ENCODE measurements at regions not wholly inside any gene's neighbourhood (a gene's known extent, or its start where the extent isn't known, plus 50 kb on each side); places are given as distances from the start of the nearest gene placed in this dataset.

- no peak overlapping the region for H3K4me3 ChIP-seq (replicated peaks in 1 of 3; ENCODE audit: low read depth in 2 of 3, low read length in 3 of 3)
- no peak overlapping the region for H3K27ac ChIP-seq (ENCODE audit: low read depth in 1 of 2, low read length in 2 of 2)
- no peak overlapping the region for H3K4me3 Mint-ChIP-seq
- intact Hi-C loops (cut with micrococcal nuclease): no loop called here
- no peaks in the 10 kb centered on the region for H3K4me1 Mint-ChIP-seq
- H3K9me3 ChIP-seq (replicated peaks in 1 of 2; ENCODE audit: control insufficient read depth in 1 of 2, insufficient read depth in 1 of 2, low read length in 2 of 2): no peaks in the 10 kb centered on the region
- DNase-seq: no peak
- 86% methylated on average over 3 of the region's 4 CpGs for WGBS (ENCODE audit: insufficient coverage)
- no peak overlapping the region for H3K27ac Mint-ChIP-seq
- no peak overlapping the region for H3K4me2 ChIP-seq (replicated peaks; ENCODE audit: extremely low read depth, low read length, poor library complexity, severe bottlenecking)
- H3K27me3 ChIP-seq (ENCODE audit: control insufficient read depth in 2 of 2, insufficient read depth in 2 of 2, low read length in 2 of 2): no peaks in the 10 kb centered on the region
- peaks cover 0 to 2% (median 0%) of the 10 kb centered on the region in 7 donors for H3K9me3 Mint-ChIP-seq
- peaks cover 0 to 4% (median 3%) of the 10 kb centered on the region in 3 donors for H3K27me3 Mint-ChIP-seq (ENCODE audit: low read depth in 3 of 3)
- no peak overlapping the region for H3K9ac ChIP-seq (ENCODE audit: insufficient read depth, low read length, poor library complexity, severe bottlenecking)
- no peak for TF ChIP-seq CTCF (IDR thresholded peaks at IDR 0.05)
- H3K36me3 ChIP-seq (replicated peaks in 1 of 2; ENCODE audit: control insufficient read depth in 1 of 2, insufficient read depth in 2 of 2, low read length in 2 of 2): no peaks in the 10 kb centered on the region
- no peaks in the 10 kb centered on the region for H3K4me1 ChIP-seq (ENCODE audit: control insufficient read depth in 1 of 2, insufficient read depth in 2 of 2, low read length in 2 of 2)
- H3K36me3 Mint-ChIP-seq: no peaks in the 10 kb centered on the region
- H2AFZ ChIP-seq (ENCODE audit: insufficient read depth, low read depth, low read length, poor library complexity, severe bottlenecking): no peak overlapping the region
- H4K20me1 ChIP-seq (ENCODE audit: insufficient read depth, low read length): no peaks in the 10 kb centered on the region
- H3K79me2 ChIP-seq (ENCODE audit: insufficient read depth, low read length): no peaks in the 10 kb centered on the region
These were observed 784.1 kb upstream of the TBX3 start for GRCh38 chr12:115468087-115468510.

- Histone ChIP-seq H3K4me1 (ENCODE audit: control insufficient read depth in 1 of 2, insufficient read depth in 2 of 2, low read length in 2 of 2) (no peaks in the 10 kb centered on the region), H4K20me1 (ENCODE audit: insufficient read depth, low read length) (no peaks in the 10 kb centered on the region), H2AFZ (ENCODE audit: insufficient read depth, low read depth, low read length, poor library complexity, severe bottlenecking) (no peak overlapping the region), H3K4me3 (replicated peaks in 1 of 3; ENCODE audit: low read depth in 2 of 3, low read length in 3 of 3) (no peak overlapping the region), H3K27me3 (ENCODE audit: control insufficient read depth in 2 of 2, insufficient read depth in 2 of 2, low read length in 2 of 2) (no peaks in the 10 kb centered on the region), H3K27ac (ENCODE audit: low read depth in 1 of 2, low read length in 2 of 2) (no peak overlapping the region), H3K36me3 (replicated peaks in 1 of 2; ENCODE audit: control insufficient read depth in 1 of 2, insufficient read depth in 2 of 2, low read length in 2 of 2) (no peaks in the 10 kb centered on the region), H3K4me2 (replicated peaks; ENCODE audit: extremely low read depth, low read length, poor library complexity, severe bottlenecking) (no peak overlapping the region), H3K9ac (ENCODE audit: insufficient read depth, low read length, poor library complexity, severe bottlenecking) (no peak overlapping the region), H3K9me3 (replicated peaks in 1 of 2; ENCODE audit: control insufficient read depth in 1 of 2, insufficient read depth in 1 of 2, low read length in 2 of 2) (no peaks in the 10 kb centered on the region), H3K79me2 (ENCODE audit: insufficient read depth, low read length) (no peaks in the 10 kb centered on the region)
- WGBS (ENCODE audit: insufficient coverage): no CpG with 5 or more reads among the region's 2 CpGs
- intact Hi-C loops (cut with micrococcal nuclease): no loop called here
- Mint-ChIP-seq H3K36me3 (no peaks in the 10 kb centered on the region), H3K4me3 (no peak overlapping the region), H3K27me3 (ENCODE audit: low read depth in 3 of 3) (peaks cover 0 to 4% (median 3%) of the 10 kb centered on the region in 3 donors), H3K4me1 (no peaks in the 10 kb centered on the region), H3K9me3 (peaks cover 0 to 2% (median 0%) of the 10 kb centered on the region in 7 donors), H3K27ac (no peak overlapping the region)
- TF ChIP-seq CTCF (IDR thresholded peaks at IDR 0.05): no peak
- DNase-seq: no peak
These were observed 783.6 kb upstream of the TBX3 start for GRCh38 chr12:115467531-115467930.
